A673 (cell line): ENCODE measurements at regions not wholly inside any gene's neighbourhood (a gene's known extent, or its start where the extent isn't known, plus 50 kb on each side); places are given as distances from the start of the nearest gene placed in this dataset.

Source experiments
- BruUV-seq: library from RNA; stranded (reverse); fragments of 400-500 nt; replicated peaks from 2 replicates; lab custom pipeline; 2021; lab: Mats Ljungman, UMichigan
- CTCF ChIA-PET: fragments of 300-600 bp; sonication (Branson Sonifier 250); formaldehyde crosslinking; loops from one replicate; lab custom pipeline; 2022; ENCODE audit warnings: antibody characterized with exemption; lab: Charles Lee
- POLR2A ChIA-PET: fragments of 300-600 bp; sonication (Branson Sonifier 250); formaldehyde crosslinking; loops from one replicate; lab custom pipeline; 2022; ENCODE audit warnings: antibody characterized with exemption; ENCODE audit not compliant: low non-redundant PET; lab: Charles Lee
- DNase-seq: peaks from one replicate; pipeline ENCODE4 v3.0.0-alpha.2; 2015; ENCODE audit warnings: low spot score
- H3K27ac ChIP-seq: fragments of 200-600 bp; sonication (generic); 2 replicates; pipeline ENCODE4 v1.5.1; 2016; ENCODE audit warnings: mixed run types, low read depth, mild to moderate bottlenecking, mixed read lengths, antibody characterized with exemption, low read length; ENCODE audit not compliant: poor library complexity, severe bottlenecking
- H3K27me3 ChIP-seq: fragments of 200-600 bp; sonication (generic); replicated peaks from 2 replicates; pipeline ENCODE4 v1.6.1; 2017; ENCODE audit warnings: mixed run types, low read depth, mild to moderate bottlenecking, mixed read lengths, antibody characterized with exemption, low read length; ENCODE audit not compliant: insufficient read depth, poor library complexity
- H3K36me3 ChIP-seq: fragments of 200-600 bp; sonication (generic); 2 replicates; pipeline ENCODE4 v1.6.1; 2016; ENCODE audit warnings: mixed run types, mild to moderate bottlenecking, mixed read lengths, antibody characterized with exemption, low read length; ENCODE audit not compliant: insufficient read depth, poor library complexity, severe bottlenecking
- H3K4me1 ChIP-seq: fragments of 200-600 bp; sonication (generic); 2 replicates; pipeline ENCODE4 v1.6.1; 2017; ENCODE audit warnings: mixed run types, mild to moderate bottlenecking, mixed read lengths, antibody characterized with exemption, low read length; ENCODE audit not compliant: insufficient read depth, poor library complexity, severe bottlenecking
- H3K4me3 ChIP-seq: fragments of 200-600 bp; sonication (generic); 2 replicates; pipeline ENCODE4 v1.5.1; 2016; ENCODE audit warnings: low read depth, mixed run types, mild to moderate bottlenecking, mixed read lengths, low read length; ENCODE audit not compliant: poor library complexity, severe bottlenecking
- H3K9me3 ChIP-seq: fragments of 200-600 bp; sonication (generic); 2 replicates; pipeline ENCODE4 v1.6.1; 2016; ENCODE audit warnings: mixed run types, low read depth, mild to moderate bottlenecking, mixed read lengths, antibody characterized with exemption, low read length; ENCODE audit not compliant: poor library complexity, severe bottlenecking
- EZH2 ChIP-seq: fragments of 200-600 bp; sonication (generic); IDR thresholded peaks from 2 replicates; pipeline ENCODE4 v1.6.1; 2017; ENCODE audit warnings: borderline replicate concordance, low read depth, mild to moderate bottlenecking, mixed read lengths, antibody characterized with exemption, low read length; ENCODE audit not compliant: poor library complexity, severe bottlenecking
- intact Hi-C: fragments of 100-400 bp; cut with micrococcal nuclease; formaldehyde crosslinking; loops from one replicate; pipeline ENCODE4 v1.10.0; 2022; ENCODE audit not compliant: unreplicated experiment
- TF ChIP-seq, protein P1 (sequence below): fragments of 300-800, 200-600 bp; sonication (generic); conservative IDR thresholded peaks from 2 replicates; pipeline ENCODE4 v1.5.1; 2017; ENCODE audit warnings: low read depth, mild to moderate bottlenecking, antibody characterized with exemption, low read length, moderate library complexity, mixed read lengths

DNA sequence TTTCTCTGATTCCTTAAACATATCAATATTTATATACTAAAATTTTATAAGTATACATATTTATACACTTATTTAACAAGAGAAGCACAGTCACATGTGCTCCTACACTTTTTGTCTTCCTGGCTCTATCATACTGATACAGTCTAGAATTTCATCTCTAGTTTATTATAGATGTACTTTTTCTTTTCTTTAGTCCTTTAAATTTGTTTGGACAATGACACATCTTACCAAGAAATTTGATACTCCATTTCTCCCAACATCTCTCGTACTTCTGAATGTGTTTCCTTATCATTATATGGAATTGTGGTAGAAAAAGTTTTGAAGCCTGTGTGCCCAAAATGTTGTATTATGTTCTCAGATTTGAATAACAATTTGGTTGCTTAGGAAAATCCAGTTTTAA lies 104.6 kb downstream of the DMRT2 start:
- ChIA-PET CTCF (no interaction called here), POLR2A (no interaction called here)
- Histone ChIP-seq H3K4me1 (no peaks in the 10 kb centered on the region), H3K27ac (no peak overlapping the region), H3K27me3 (no peaks in the 10 kb centered on the region), H3K36me3 (no peaks in the 10 kb centered on the region), H3K9me3 (no peaks in the 10 kb centered on the region), H3K4me3 (no peak overlapping the region)
- no TSS peak for BruUV-seq
- TF ChIP-seq, protein P1, sequence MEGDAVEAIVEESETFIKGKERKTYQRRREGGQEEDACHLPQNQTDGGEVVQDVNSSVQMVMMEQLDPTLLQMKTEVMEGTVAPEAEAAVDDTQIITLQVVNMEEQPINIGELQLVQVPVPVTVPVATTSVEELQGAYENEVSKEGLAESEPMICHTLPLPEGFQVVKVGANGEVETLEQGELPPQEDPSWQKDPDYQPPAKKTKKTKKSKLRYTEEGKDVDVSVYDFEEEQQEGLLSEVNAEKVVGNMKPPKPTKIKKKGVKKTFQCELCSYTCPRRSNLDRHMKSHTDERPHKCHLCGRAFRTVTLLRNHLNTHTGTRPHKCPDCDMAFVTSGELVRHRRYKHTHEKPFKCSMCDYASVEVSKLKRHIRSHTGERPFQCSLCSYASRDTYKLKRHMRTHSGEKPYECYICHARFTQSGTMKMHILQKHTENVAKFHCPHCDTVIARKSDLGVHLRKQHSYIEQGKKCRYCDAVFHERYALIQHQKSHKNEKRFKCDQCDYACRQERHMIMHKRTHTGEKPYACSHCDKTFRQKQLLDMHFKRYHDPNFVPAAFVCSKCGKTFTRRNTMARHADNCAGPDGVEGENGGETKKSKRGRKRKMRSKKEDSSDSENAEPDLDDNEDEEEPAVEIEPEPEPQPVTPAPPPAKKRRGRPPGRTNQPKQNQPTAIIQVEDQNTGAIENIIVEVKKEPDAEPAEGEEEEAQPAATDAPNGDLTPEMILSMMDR = no peak
- TF ChIP-seq EZH2 = no peak
- intact Hi-C loops = no loop called here
- no peak for DNase-seq

DNA sequence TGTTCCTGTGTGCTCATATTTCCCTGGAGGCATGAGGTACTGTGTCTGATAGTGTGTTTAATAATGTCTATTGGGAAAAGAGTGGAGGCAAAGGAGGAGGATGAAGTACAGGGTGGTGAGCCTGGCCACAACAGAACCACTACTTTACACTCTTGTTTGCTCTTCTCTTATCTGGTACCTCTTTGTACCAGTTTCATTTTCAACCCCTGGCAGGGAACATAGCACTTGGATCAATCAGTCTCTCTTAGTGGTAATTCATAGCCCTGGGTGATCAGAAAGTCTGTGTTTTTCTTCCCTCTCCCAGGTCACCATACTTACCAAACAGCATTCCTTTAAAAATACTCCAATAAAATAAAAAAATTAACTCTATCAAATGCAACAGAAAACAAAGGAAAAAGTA lies 105.4 kb downstream of the DMRT2 start:
- DNase-seq = no peak
- ChIA-PET CTCF (no interaction called here), POLR2A (no interaction called here)
- intact Hi-C loops = no loop called here
- Histone ChIP-seq H3K4me1 (no peaks in the 10 kb centered on the region), H3K27ac (no peak overlapping the region), H3K9me3 (no peaks in the 10 kb centered on the region), H3K36me3 (no peaks in the 10 kb centered on the region), H3K4me3 (no peak overlapping the region), H3K27me3 (no peaks in the 10 kb centered on the region)
- BruUV-seq = no TSS peak
- TF ChIP-seq EZH2 = no peak
- TF ChIP-seq, protein P1 = no peak

DNA sequence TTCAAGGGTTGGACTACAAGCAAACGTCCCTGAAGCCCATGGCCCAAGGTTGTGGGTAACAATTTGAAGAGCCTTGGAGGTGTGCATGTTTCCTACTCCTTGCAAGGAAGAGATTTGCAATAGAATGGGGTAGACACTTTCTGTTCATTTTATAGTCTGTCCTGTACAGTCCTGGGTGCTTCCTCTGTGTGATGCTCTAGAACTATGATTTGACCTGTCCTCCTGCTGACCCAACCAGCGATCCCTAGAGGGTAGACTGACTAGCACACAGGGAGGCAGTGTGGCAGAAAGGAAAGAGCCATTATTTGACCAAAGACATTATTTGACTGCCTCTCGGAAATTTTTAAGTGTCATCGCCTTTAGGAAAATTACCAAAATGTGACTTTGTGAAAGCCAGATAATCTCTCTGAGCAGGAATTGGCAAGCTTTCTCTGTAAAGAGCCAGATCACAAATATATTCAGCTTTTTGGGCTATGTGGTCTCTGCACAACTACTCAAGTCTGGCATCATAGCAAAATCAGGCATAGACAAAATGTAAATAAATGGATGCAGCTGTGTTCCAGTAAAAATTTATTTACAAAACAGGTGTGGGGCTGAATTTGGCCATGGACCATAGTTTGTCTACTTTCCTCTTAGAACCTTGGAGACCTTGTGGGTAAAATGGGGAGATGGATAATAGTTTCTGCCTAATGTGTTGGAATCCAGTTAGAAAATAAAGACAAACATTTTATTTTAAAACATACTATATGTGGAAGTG lies 106.8 kb downstream of the DMRT2 start:
- POLR2A ChIA-PET = interaction anchor here (0.7 kb wide), 1 partner anchor 107 kb away, joined by 3 read pairs; the partner anchor contains the start of gene DMRT2
- no peaks in the 10 kb centered on the region for H3K9me3 ChIP-seq
- no peaks in the 10 kb centered on the region for H3K27me3 ChIP-seq
- BruUV-seq = no TSS peak
- no peaks in the 10 kb centered on the region for H3K36me3 ChIP-seq
- CTCF ChIA-PET = no interaction called here
- intact Hi-C loops = no loop called here
- DNase-seq = no peak
- H3K27ac ChIP-seq = no peak overlapping the region
- TF ChIP-seq, protein P1 = no peak
- no peak for TF ChIP-seq EZH2
- H3K4me1 ChIP-seq = no peaks in the 10 kb centered on the region
- H3K4me3 ChIP-seq = no peak overlapping the region
